Upper lobe of right lung (tissue), 1 donor: ENCODE measurements at regions not wholly inside any gene's neighbourhood (a gene's known extent, or its start where the extent isn't known, plus 50 kb on each side); places are given as distances from the start of the nearest gene placed in this dataset.

Experiments used
- ATAC-seq: fragments of 200-7000 bp; cut with Tn5 transposase; one replicate; pipeline ENCODE4 v1.9.1; 2020; ENCODE audit warnings: mild to moderate bottlenecking, moderate library complexity
- DNase-seq: peaks from one replicate; pipeline ENCODE4 v3.0.0-alpha.2; 2020
- H3K27ac ChIP-seq: fragments of 200-600 bp; one replicate; pipeline ENCODE4 v1.8.0; 2022
- H3K27me3 ChIP-seq: fragments of 200-600 bp; one replicate; pipeline ENCODE4 v1.8.0; 2022; ENCODE audit warnings: mild to moderate bottlenecking
- H3K36me3 ChIP-seq: fragments of 200-600 bp; one replicate; pipeline ENCODE4 v1.8.0; 2022
- H3K4me1 ChIP-seq: fragments of 200-600 bp; one replicate; pipeline ENCODE4 v1.8.0; 2022
- H3K4me3 ChIP-seq: fragments of 200-600 bp; one replicate; pipeline ENCODE4 v1.8.0; 2022; ENCODE audit warnings: mild to moderate bottlenecking
- H3K9me3 ChIP-seq: fragments of 200-600 bp; one replicate; pipeline ENCODE4 v1.8.0; 2022
- CTCF ChIP-seq: fragments of 200-600 bp; IDR thresholded peaks from one replicate; pipeline ENCODE4 v1.8.0; 2022; ENCODE audit warnings: antibody characterized with exemption
- intact Hi-C: fragments of 100-400 bp; cut with DNase I; formaldehyde crosslinking; loops from one replicate; pipeline ENCODE4 v1.11.0; 2022
- donor health status: DM: no; HTN: yes; CAD: no; lungs with severe emphysema.

- no peaks in the 10 kb centered on the region for H3K4me1 ChIP-seq
- H3K4me3 ChIP-seq: no peak overlapping the region
- intact Hi-C loops: no loop called here
- DNase-seq: no peak
- H3K27me3 ChIP-seq: no peaks in the 10 kb centered on the region
- no peaks in the 10 kb centered on the region for H3K9me3 ChIP-seq
- no peak for ATAC-seq
- H3K27ac ChIP-seq: no peak overlapping the region
- H3K36me3 ChIP-seq: no peaks in the 10 kb centered on the region
- no peak for TF ChIP-seq CTCF
These were observed 1279.1 kb upstream of the SORCS1 start for GRCh38 chr10:108443636-108444035.

GRCh38 chr10:108439397-108439796 is 1274.9 kb upstream of the SORCS1 start:
- no peaks in the 10 kb centered on the region for H3K36me3 ChIP-seq
- H3K27ac ChIP-seq: no peak overlapping the region
- DNase-seq (no peak), ATAC-seq (no peak)
- no peak for TF ChIP-seq CTCF
- no peaks in the 10 kb centered on the region for H3K4me1 ChIP-seq
- intact Hi-C loops: no loop called here
- H3K4me3 ChIP-seq: no peak overlapping the region
- no peaks in the 10 kb centered on the region for H3K9me3 ChIP-seq
- no peaks in the 10 kb centered on the region for H3K27me3 ChIP-seq

GRCh38 chr10:108436096-108436495 is 1271.6 kb upstream of the SORCS1 start:
- ATAC-seq: no peak
- Histone ChIP-seq H3K4me1 (no peaks in the 10 kb centered on the region), H3K36me3 (no peaks in the 10 kb centered on the region), H3K27me3 (no peaks in the 10 kb centered on the region), H3K4me3 (no peak overlapping the region), H3K27ac (no peak overlapping the region), H3K9me3 (no peaks in the 10 kb centered on the region)
- no peak for TF ChIP-seq CTCF
- intact Hi-C loops: no loop called here
- no peak for DNase-seq

- Histone ChIP-seq H3K4me3 (no peak overlapping the region), H3K4me1 (no peaks in the 10 kb centered on the region), H3K36me3 (no peaks in the 10 kb centered on the region), H3K27me3 (no peaks in the 10 kb centered on the region), H3K27ac (no peak overlapping the region), H3K9me3 (no peaks in the 10 kb centered on the region)
- TF ChIP-seq CTCF: no peak
- ATAC-seq (no peak), DNase-seq (no peak)
- intact Hi-C loops: no loop called here
These were observed 1270.2 kb upstream of the SORCS1 start for GRCh38 chr10:108434559-108435252.

GRCh38 chr10:108427146-108427545 is 1262.6 kb upstream of the SORCS1 start:
- DNase-seq (no peak), ATAC-seq (no peak)
- no peak for TF ChIP-seq CTCF
- intact Hi-C loops: no loop called here
- Histone ChIP-seq H3K27ac (no peak overlapping the region), H3K4me1 (no peaks in the 10 kb centered on the region), H3K9me3 (no peaks in the 10 kb centered on the region), H3K27me3 (no peaks in the 10 kb centered on the region), H3K36me3 (no peaks in the 10 kb centered on the region), H3K4me3 (no peak overlapping the region)
